ENCODE measurements at regions not wholly inside any gene's neighbourhood (a gene's known extent, or its start where the extent isn't known, plus 50 kb on each side); places are given as distances from the start of the nearest gene placed in this dataset.

DNA sequence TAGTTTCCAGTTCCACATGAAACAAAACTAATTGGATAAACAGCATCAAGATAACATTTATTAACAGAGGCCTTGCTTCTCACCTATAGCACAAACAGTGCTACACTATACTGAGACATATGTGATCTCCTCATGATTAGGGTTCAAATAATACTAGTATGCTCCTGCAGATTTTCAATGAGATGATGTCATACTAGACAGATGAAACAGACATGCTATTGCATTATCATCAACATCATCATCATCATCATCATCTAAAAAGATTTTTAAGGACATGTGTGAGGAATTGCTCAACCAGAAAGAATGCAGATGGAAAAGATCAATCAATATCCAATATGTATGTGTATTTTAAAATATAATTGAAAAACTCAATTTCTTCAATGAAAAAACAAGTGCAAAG lies 932.3 kb downstream of the METTL15 start:
- no peak for DNase-seq (ENCODE audit: low spot score in 2 of 2)
- Histone ChIP-seq H3K27me3 (no peaks in the 10 kb centered on the region), H3K36me3 (no peaks in the 10 kb centered on the region), H3K4me3 (no peak overlapping the region), H3K27ac (no peak overlapping the region), H3K9me3 (no peaks in the 10 kb centered on the region), H3K4me1 (no peaks in the 10 kb centered on the region)
- intact Hi-C loops (cut with DNase I; ENCODE audit: low total_unique reads): no loop called here
- TF ChIP-seq POLR2A (IDR thresholded peaks at IDR 0.05) (no peak), POLR2AphosphoS5 (IDR thresholded peaks at IDR 0.05) (no peak)
- TF ChIP-seq, protein P1, sequence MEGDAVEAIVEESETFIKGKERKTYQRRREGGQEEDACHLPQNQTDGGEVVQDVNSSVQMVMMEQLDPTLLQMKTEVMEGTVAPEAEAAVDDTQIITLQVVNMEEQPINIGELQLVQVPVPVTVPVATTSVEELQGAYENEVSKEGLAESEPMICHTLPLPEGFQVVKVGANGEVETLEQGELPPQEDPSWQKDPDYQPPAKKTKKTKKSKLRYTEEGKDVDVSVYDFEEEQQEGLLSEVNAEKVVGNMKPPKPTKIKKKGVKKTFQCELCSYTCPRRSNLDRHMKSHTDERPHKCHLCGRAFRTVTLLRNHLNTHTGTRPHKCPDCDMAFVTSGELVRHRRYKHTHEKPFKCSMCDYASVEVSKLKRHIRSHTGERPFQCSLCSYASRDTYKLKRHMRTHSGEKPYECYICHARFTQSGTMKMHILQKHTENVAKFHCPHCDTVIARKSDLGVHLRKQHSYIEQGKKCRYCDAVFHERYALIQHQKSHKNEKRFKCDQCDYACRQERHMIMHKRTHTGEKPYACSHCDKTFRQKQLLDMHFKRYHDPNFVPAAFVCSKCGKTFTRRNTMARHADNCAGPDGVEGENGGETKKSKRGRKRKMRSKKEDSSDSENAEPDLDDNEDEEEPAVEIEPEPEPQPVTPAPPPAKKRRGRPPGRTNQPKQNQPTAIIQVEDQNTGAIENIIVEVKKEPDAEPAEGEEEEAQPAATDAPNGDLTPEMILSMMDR (IDR thresholded peaks at IDR 0.05): no peak

DNA sequence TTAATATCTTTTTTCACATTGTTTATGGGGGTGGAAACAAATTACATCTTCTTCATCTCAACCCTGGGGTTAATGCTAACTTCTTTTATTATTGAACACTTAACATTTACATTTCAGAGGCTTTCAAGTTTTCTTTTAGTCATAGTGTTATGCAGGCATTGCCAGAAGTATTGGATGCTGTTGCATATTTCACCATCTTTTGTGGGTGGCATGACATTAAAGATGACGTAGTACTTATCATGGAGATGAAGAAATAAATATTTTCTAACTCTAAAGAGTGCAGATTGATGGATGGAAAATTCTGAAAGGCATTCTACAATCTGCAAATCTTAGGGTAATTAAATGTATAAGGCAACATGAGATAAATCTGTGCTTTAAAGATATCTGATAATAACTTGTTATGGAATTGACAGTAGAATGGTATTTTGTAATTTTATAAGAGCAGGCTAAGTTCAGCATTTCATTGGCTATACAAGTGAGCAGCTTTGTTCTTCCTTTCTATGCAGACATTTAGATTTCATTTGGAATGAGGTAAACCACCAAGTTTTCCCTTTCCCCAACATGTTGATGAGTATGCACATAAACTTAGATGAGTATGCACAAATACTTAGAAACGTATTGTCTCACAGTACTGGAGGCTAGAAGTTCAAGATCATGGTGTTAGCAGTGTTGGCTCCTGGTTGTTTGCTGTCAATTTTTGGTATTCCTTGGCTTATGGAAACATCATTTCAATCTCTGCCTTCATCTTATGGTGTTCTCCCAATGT lies 924.4 kb downstream of the METTL15 start:
- no peak for DNase-seq (ENCODE audit: low spot score in 2 of 2)
- H3K27ac ChIP-seq: no peak overlapping the region
- H3K27me3 ChIP-seq: no peaks in the 10 kb centered on the region
- H3K4me1 ChIP-seq: no peaks in the 10 kb centered on the region
- TF ChIP-seq, protein P1 (IDR thresholded peaks at IDR 0.05): no peak
- TF ChIP-seq POLR2AphosphoS5 (IDR thresholded peaks at IDR 0.05): no peak
- H3K36me3 ChIP-seq: no peaks in the 10 kb centered on the region
- no peak overlapping the region for H3K4me3 ChIP-seq
- H3K9me3 ChIP-seq: peaks cover 5 to 21% of the 10 kb centered on the region in 2 donors
- intact Hi-C loops (cut with DNase I; ENCODE audit: low total_unique reads): no loop called here

DNA sequence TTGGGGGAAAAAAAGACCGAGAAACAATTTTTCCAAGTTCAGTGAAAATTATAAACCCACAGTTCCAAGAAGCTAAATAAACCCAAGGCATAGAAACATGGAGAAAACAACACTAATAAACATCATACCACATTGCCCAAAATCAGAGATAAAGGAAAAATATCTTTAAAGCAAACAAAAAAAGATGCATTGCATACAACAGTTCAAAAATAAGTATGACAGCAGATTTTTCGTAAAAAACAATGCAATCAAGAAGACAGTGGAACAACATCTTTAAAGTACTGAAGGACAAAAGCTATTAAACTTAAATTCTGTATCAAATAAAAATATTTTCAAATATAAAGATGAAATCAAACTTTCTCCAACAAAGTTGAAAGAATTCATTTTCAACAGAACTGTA lies 921.3 kb downstream of the METTL15 start:
- Histone ChIP-seq H3K36me3 (no peaks in the 10 kb centered on the region), H3K4me3 (no peak overlapping the region), H3K27ac (no peak overlapping the region), H3K27me3 (no peaks in the 10 kb centered on the region), H3K4me1 (no peaks in the 10 kb centered on the region), H3K9me3 (peaks cover 5 to 21% of the 10 kb centered on the region in 2 donors)
- intact Hi-C loops (cut with DNase I; ENCODE audit: low total_unique reads): no loop called here
- TF ChIP-seq, protein P1 (IDR thresholded peaks at IDR 0.05): no peak
- no peak for TF ChIP-seq POLR2AphosphoS5 (IDR thresholded peaks at IDR 0.05)
- TF ChIP-seq POLR2A (IDR thresholded peaks at IDR 0.05): no peak
- DNase-seq (ENCODE audit: low spot score in 2 of 2): no peak

GRCh38 chr11:29027436-29027835 lies 919.2 kb downstream of the METTL15 start:
- no peak overlapping the region for H3K4me3 ChIP-seq
- H3K9me3 ChIP-seq: peaks cover 5 to 21% of the 10 kb centered on the region in 2 donors
- TF ChIP-seq POLR2AphosphoS5 (IDR thresholded peaks at IDR 0.05): no peak
- no peaks in the 10 kb centered on the region for H3K27me3 ChIP-seq
- H3K36me3 ChIP-seq: no peaks in the 10 kb centered on the region
- no peak overlapping the region for H3K27ac ChIP-seq
- intact Hi-C loops (cut with DNase I; ENCODE audit: low total_unique reads): no loop called here
- DNase-seq (ENCODE audit: low spot score in 2 of 2): no peak
- H3K4me1 ChIP-seq: no peaks in the 10 kb centered on the region

DNA sequence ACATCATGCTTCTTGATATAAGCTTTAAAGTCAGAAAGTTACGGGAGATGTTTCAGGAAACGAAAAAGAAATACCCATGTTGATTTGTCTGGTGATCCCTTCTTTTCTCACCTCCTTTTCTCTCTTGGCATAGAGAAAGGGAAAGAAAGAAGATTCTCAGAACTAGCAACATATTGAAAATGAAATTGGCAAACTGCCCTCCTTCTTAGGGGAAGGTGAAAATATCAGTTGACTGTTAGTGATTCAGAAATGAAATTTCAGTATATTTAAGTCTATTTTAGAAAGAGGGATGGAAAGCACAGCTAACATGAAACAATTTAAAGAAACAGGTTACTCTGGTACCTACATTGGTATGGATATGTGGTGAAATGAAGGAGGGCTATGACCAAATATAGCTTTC lies 918.1 kb downstream of the METTL15 start:
- TF ChIP-seq POLR2AphosphoS5 (IDR thresholded peaks at IDR 0.05) (no peak), POLR2A (IDR thresholded peaks at IDR 0.05) (no peak)
- TF ChIP-seq, protein P1 (IDR thresholded peaks at IDR 0.05): no peak
- H3K9me3 ChIP-seq: peaks cover 5 to 21% of the 10 kb centered on the region in 2 donors
- no peaks in the 10 kb centered on the region for H3K27me3 ChIP-seq
- no peak overlapping the region for H3K4me3 ChIP-seq
- no peaks in the 10 kb centered on the region for H3K36me3 ChIP-seq
- H3K4me1 ChIP-seq: no peaks in the 10 kb centered on the region
- intact Hi-C loops (cut with DNase I; ENCODE audit: low total_unique reads): no loop called here
- DNase-seq (ENCODE audit: low spot score in 2 of 2): no peak
- H3K27ac ChIP-seq: no peak overlapping the region

Measured in breast epithelium (tissue), 4 donors.